Mesendoderm (in vitro differentiated cells): ENCODE measurements at regions not wholly inside any gene's neighbourhood (a gene's known extent, or its start where the extent isn't known, plus 50 kb on each side); places are given as distances from the start of the nearest gene placed in this dataset.

ENCODE experiments used
- DNase-seq: peaks from one replicate; pipeline ENCODE4 v3.0.0; 2013
- H2AK5ac ChIP-seq: 2 replicates; pipeline ENCODE4 v1.6.1; 2013; ENCODE audit warnings: low read length, inconsistent platforms
- H2BK120ac ChIP-seq: 2 replicates; pipeline ENCODE4 v1.6.1; 2013; ENCODE audit warnings: low read depth, mild to moderate bottlenecking, low read length, moderate library complexity, mixed read lengths
- H2BK15ac ChIP-seq: replicated peaks from 2 replicates; pipeline ENCODE4 v1.6.1; 2013; ENCODE audit warnings: low read depth, mild to moderate bottlenecking, moderate library complexity
- H2BK5ac ChIP-seq: 2 replicates; pipeline ENCODE4 v1.6.1; 2013; ENCODE audit warnings: low read length, inconsistent platforms
- H3K18ac ChIP-seq: 2 replicates; pipeline ENCODE4 v1.6.1; 2013; ENCODE audit warnings: mild to moderate bottlenecking, low read length, mixed read lengths
- H3K23ac ChIP-seq: one replicate; pipeline ENCODE4 v1.6.1; 2013; ENCODE audit warnings: low read length
- H3K27ac ChIP-seq: 2 replicates; pipeline ENCODE4 v1.5.1; 2013; ENCODE audit warnings: low read depth, mild to moderate bottlenecking, inconsistent platforms, low read length, moderate library complexity
- H3K27me3 ChIP-seq: 2 replicates; pipeline ENCODE4 v1.6.1; 2013; ENCODE audit warnings: low read length, control low read depth, mild to moderate bottlenecking, inconsistent platforms; ENCODE audit not compliant: insufficient read depth, poor library complexity
- H3K36me3 ChIP-seq: 2 replicates; pipeline ENCODE4 v1.6.1; 2013; ENCODE audit warnings: low read length, inconsistent platforms; ENCODE audit not compliant: control insufficient read depth, insufficient read depth
- H3K4ac ChIP-seq: one replicate; pipeline ENCODE4 v1.6.1; 2013; ENCODE audit warnings: low read depth, mild to moderate bottlenecking, low read length, moderate library complexity
- H3K4me1 ChIP-seq: 2 replicates; pipeline ENCODE4 v1.6.1; 2013; ENCODE audit warnings: low read depth, low read length, inconsistent platforms; ENCODE audit not compliant: control insufficient read depth
- H3K4me2 ChIP-seq: 2 replicates; pipeline ENCODE4 v1.6.1; 2013; ENCODE audit warnings: low read length
- H3K4me3 ChIP-seq: 2 replicates; pipeline ENCODE4 v1.5.1; 2013; ENCODE audit warnings: mild to moderate bottlenecking, low read length
- H3K56ac ChIP-seq: one replicate; pipeline ENCODE4 v1.6.1; 2013; ENCODE audit warnings: low read length
- H3K79me1 ChIP-seq: 2 replicates; pipeline ENCODE4 v1.6.1; 2013; ENCODE audit warnings: low read length, inconsistent platforms
- H3K79me2 ChIP-seq: 2 replicates; pipeline ENCODE4 v1.6.1; 2013; ENCODE audit warnings: mild to moderate bottlenecking, low read length; ENCODE audit not compliant: control insufficient read depth, insufficient read depth
- H3K9ac ChIP-seq: 2 replicates; pipeline ENCODE4 v1.6.1; 2013; ENCODE audit warnings: low read length, inconsistent platforms
- H4K5ac ChIP-seq: one replicate; pipeline ENCODE4 v1.6.1; 2013; ENCODE audit warnings: low read length
- H4K8ac ChIP-seq: one replicate; pipeline ENCODE4 v1.6.1; 2013; ENCODE audit warnings: low read depth, mild to moderate bottlenecking, control low read depth, low read length, moderate library complexity
- WGBS: extraction: QIAGEN DNeasy Blood & Tissue Kit; methylation state at CpG from one replicate; pipeline ENCODE4 v1.1.7; 2013; ENCODE audit warnings: low lambda C conversion rate, missing lambda C conversion rate; ENCODE audit not compliant: insufficient coverage; ENCODE audit errors: extremely low coverage; 5-methylcytosine and 5-hydroxymethylcytosine counted together

DNA sequence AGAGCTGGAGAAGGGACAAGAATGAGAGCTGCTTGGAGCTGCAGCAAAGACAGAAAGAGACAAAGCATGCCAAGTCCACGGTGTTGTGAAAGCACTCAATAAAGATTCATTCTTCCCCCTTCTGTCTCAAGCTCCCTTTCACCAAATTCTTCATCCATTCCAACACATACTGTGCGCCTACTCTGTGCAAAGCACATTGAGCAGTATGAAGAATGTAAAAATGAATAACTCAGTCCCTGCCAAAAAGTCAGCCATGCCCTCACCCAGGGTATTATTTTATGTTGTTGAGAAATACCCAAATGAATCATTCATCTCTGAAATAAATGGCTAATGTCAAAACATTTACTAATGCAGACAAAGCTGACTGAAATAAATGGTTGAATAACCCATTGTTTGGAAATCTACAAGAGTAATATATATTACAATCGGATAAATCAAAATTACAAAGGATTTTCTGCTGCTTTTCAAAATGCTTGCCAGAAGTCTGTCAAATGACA is 282.9 kb upstream of the IRX5 start:
- Histone ChIP-seq H3K79me1 (no peaks in the 10 kb centered on the region), H3K56ac (no peak overlapping the region), H3K4me1 (no peaks in the 10 kb centered on the region), H3K9ac (no peak overlapping the region), H3K4me3 (no peak overlapping the region), H3K27me3 (peaks cover 8% of the 10 kb centered on the region), H4K8ac (no peak overlapping the region), H3K79me2 (no peaks in the 10 kb centered on the region), H3K4me2 (no peak overlapping the region), H3K27ac (no peak overlapping the region), H3K4ac (no peak overlapping the region), H2BK120ac (no peak overlapping the region), H2BK15ac (no peak overlapping the region), H3K23ac (no peak overlapping the region), H2AK5ac (no peak overlapping the region), H4K5ac (no peak overlapping the region), H3K36me3 (no peaks in the 10 kb centered on the region), H3K18ac (no peak overlapping the region), H2BK5ac (no peak overlapping the region)
- no peak for DNase-seq
- no CpG with 5 or more reads among the region's 3 CpGs for WGBS

DNA sequence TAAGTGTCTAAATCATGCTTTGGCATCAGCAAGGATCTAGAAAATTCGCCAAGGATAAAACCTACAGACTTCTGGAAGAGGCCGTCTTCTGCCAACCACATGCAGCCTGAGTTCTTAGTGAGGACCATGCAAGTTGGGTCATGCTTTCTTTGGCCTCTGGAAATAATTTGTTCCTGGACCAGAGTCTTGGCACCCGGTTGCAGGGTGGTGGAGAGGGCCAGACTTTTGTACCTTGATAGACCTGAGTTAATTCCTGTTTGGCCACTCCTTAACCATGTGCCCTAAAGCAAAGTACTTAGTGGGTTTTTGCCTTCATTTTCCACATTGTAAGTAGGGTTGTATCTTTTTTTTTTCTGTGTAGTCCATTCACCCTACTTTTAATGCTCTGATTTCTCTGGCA is 283.4 kb upstream of the IRX5 start:
- H2BK15ac ChIP-seq, result no peak overlapping the region
- no peak overlapping the region for H3K4ac ChIP-seq
- no peak overlapping the region for H3K18ac ChIP-seq
- no peak overlapping the region for H3K56ac ChIP-seq
- no peak overlapping the region for H3K4me3 ChIP-seq
- no peak overlapping the region for H4K8ac ChIP-seq
- no peaks in the 10 kb centered on the region for H3K36me3 ChIP-seq
- peaks cover 3% of the 10 kb centered on the region for H3K27me3 ChIP-seq
- no peak overlapping the region for H2BK5ac ChIP-seq
- no peak overlapping the region for H3K4me2 ChIP-seq
- WGBS, result no CpG with 5 or more reads among the region's 3 CpGs
- no peak overlapping the region for H3K9ac ChIP-seq
- no peak overlapping the region for H4K5ac ChIP-seq
- no peak overlapping the region for H3K23ac ChIP-seq
- H3K4me1 ChIP-seq, result no peaks in the 10 kb centered on the region
- H2AK5ac ChIP-seq, result no peak overlapping the region
- H3K79me2 ChIP-seq, result no peaks in the 10 kb centered on the region
- no peak overlapping the region for H3K27ac ChIP-seq
- no peak for DNase-seq
- no peaks in the 10 kb centered on the region for H3K79me1 ChIP-seq
- no peak overlapping the region for H2BK120ac ChIP-seq

DNA sequence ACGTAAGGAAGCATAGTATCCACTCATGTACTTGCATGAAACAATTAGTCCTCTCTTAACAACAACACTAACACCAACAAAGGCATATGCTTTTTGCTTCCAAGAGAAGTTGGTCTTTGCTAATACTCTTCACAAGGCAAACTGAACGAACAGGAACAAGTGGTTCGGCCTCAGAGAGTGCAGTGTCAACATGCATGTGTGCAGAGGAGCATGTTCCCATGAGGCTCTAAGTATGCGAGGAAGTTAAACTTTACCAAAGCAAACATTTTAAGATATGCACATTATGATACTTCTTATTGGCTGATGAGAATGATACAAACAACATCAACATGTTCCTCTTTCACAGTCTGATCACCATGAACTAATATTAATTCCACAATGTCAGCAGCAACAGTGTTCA is 285.3 kb upstream of the IRX5 start:
- Histone ChIP-seq H3K36me3 (no peaks in the 10 kb centered on the region), H3K27ac (no peak overlapping the region), H3K56ac (no peak overlapping the region), H3K4me1 (no peaks in the 10 kb centered on the region), H4K8ac (no peak overlapping the region), H3K4me2 (no peak overlapping the region), H2BK120ac (no peak overlapping the region), H2AK5ac (no peak overlapping the region), H3K4me3 (no peak overlapping the region), H3K79me2 (no peaks in the 10 kb centered on the region), H4K5ac (no peak overlapping the region), H3K4ac (no peak overlapping the region), H2BK5ac (no peak overlapping the region), H2BK15ac (no peak overlapping the region), H3K9ac (no peak overlapping the region), H3K27me3 (no peaks in the 10 kb centered on the region), H3K79me1 (no peaks in the 10 kb centered on the region), H3K23ac (no peak overlapping the region), H3K18ac (no peak overlapping the region)
- WGBS, result no CpG with 5 or more reads among the region's 4 CpGs
- DNase-seq, result no peak

DNA sequence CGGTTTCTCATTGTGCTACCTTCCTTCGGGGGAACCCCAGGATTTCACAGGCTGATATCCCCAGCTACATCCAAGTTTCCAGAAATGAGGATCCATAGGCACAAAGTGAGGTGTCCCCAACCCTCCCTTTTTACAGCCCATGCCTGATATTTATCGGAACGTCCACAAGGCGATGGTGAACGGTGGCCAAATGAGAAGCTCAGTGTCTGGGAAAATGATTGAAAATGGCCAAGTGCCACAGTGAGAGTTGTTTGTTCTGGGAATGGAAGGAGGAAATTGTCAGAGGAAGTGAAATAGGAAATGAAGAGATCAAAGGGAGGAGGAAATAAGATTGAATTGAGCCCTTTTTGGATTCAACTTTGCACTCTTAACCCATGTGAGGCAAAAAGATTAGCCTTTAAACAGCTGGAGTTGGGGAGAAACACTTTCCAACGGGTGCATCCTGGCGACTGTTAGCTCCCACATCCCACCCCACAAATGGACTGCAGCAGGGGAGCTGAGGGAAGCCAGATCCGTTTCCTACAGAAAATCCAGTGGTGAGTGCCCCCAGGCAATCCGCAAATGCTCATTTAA is 294.4 kb upstream of the IRX5 start:
- no peak overlapping the region for H3K4me2 ChIP-seq
- H3K27me3 ChIP-seq, result no peaks in the 10 kb centered on the region
- no CpG with 5 or more reads among the region's 10 CpGs for WGBS
- no peak overlapping the region for H2AK5ac ChIP-seq
- no peak overlapping the region for H2BK15ac ChIP-seq
- H3K23ac ChIP-seq, result no peak overlapping the region
- H4K8ac ChIP-seq, result no peak overlapping the region
- no peak overlapping the region for H2BK5ac ChIP-seq
- no peaks in the 10 kb centered on the region for H3K79me2 ChIP-seq
- no peak overlapping the region for H4K5ac ChIP-seq
- H3K18ac ChIP-seq, result no peak overlapping the region
- no peak overlapping the region for H2BK120ac ChIP-seq
- H3K36me3 ChIP-seq, result no peaks in the 10 kb centered on the region
- H3K79me1 ChIP-seq, result no peaks in the 10 kb centered on the region
- no peak for DNase-seq
- H3K9ac ChIP-seq, result no peak overlapping the region
- H3K4me3 ChIP-seq, result no peak overlapping the region
- no peak overlapping the region for H3K56ac ChIP-seq
- H3K4me1 ChIP-seq, result no peaks in the 10 kb centered on the region
- no peak overlapping the region for H3K4ac ChIP-seq
- no peak overlapping the region for H3K27ac ChIP-seq

DNA sequence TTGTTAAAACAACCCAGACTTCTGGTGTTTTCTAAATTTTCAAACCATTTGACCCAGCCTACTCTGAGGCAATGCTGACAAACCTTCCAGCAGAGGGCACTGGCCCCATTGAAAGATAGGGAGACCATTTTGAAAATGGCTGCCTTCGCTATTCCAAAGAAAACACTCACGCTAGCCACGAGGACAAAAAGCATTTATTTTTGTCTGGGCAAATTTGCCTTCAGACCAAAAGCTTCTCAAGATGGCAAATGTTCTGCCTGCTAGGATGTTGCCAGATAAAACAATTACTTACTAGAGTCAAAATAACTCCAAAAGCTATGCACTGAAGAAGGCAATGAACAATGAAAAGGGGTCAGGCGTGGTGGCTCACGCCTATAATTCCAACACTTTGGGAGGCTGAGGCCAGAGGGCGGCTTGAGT is 296.7 kb upstream of the IRX5 start:
- DNase-seq, result peak; percentile 59

More for the DNA sequence above, 296.7 kb upstream of the IRX5 start:
- H3K18ac ChIP-seq, result no peak overlapping the region
- H2BK120ac ChIP-seq, result no peak overlapping the region
- no peak overlapping the region for H2BK5ac ChIP-seq
- H4K5ac ChIP-seq, result no peak overlapping the region
- no peaks in the 10 kb centered on the region for H3K36me3 ChIP-seq
- H3K56ac ChIP-seq, result no peak overlapping the region
- H3K4ac ChIP-seq, result no peak overlapping the region
- WGBS, result no CpG with 5 or more reads among the region's 6 CpGs
- no peak overlapping the region for H3K27ac ChIP-seq
- H2AK5ac ChIP-seq, result no peak overlapping the region
- H3K79me1 ChIP-seq, result no peaks in the 10 kb centered on the region
- no peaks in the 10 kb centered on the region for H3K27me3 ChIP-seq
- H3K4me3 ChIP-seq, result no peak overlapping the region
- H3K4me1 ChIP-seq, result no peaks in the 10 kb centered on the region
- H4K8ac ChIP-seq, result no peak overlapping the region
- no peak overlapping the region for H3K23ac ChIP-seq
- H3K4me2 ChIP-seq, result no peak overlapping the region
- H2BK15ac ChIP-seq, result no peak overlapping the region
- H3K9ac ChIP-seq, result no peak overlapping the region
- no peaks in the 10 kb centered on the region for H3K79me2 ChIP-seq
